ENCODE measurements at regions not wholly inside any gene's neighbourhood (a gene's known extent, or its start where the extent isn't known, plus 50 kb on each side); places are given as distances from the start of the nearest gene placed in this dataset.

GRCh38 chr3:6216135-6217026 is 644.5 kb upstream of the GRM7 start:
- Histone ChIP-seq H3K4me3 (ENCODE audit: low read depth in 1 of 2, low read length in 2 of 2) (no peak overlapping the region), H3K36me3 (ENCODE audit: control insufficient read depth in 1 of 2, insufficient read depth in 2 of 2, low read length in 2 of 2) (no peaks in the 10 kb centered on the region), H3K9me3 (ENCODE audit: control insufficient read depth in 1 of 2, low read length in 2 of 2) (no peaks in the 10 kb centered on the region)

GRCh38 chr3:6220447-6220846 is 640.5 kb upstream of the GRM7 start:
- Histone ChIP-seq H3K27me3 (ENCODE audit: low read depth, low read length) (no peaks in the 10 kb centered on the region), H3K9me3 (ENCODE audit: control insufficient read depth in 1 of 2, low read length in 2 of 2) (no peaks in the 10 kb centered on the region), H3K4me3 (ENCODE audit: low read depth in 1 of 2, low read length in 2 of 2) (no peak overlapping the region), H3K27ac (ENCODE audit: low read length) (no peak overlapping the region), H3K4me1 (ENCODE audit: control insufficient read depth in 1 of 2, insufficient read depth in 2 of 2, low read length in 2 of 2) (no peaks in the 10 kb centered on the region), H3K36me3 (ENCODE audit: control insufficient read depth in 1 of 2, insufficient read depth in 2 of 2, low read length in 2 of 2) (no peaks in the 10 kb centered on the region)

More at GRCh38 chr3:6216135-6217026, 644.5 kb upstream of the GRM7 start:
- no peaks in the 10 kb centered on the region for H3K4me1 ChIP-seq (ENCODE audit: control insufficient read depth in 1 of 2, insufficient read depth in 2 of 2, low read length in 2 of 2)
- H3K27ac ChIP-seq (ENCODE audit: low read length) = no peak overlapping the region
- no peaks in the 10 kb centered on the region for H3K27me3 ChIP-seq (ENCODE audit: low read depth, low read length)

GRCh38 chr3:6222069-6222468 is 638.8 kb upstream of the GRM7 start:
- H3K4me1 ChIP-seq (ENCODE audit: control insufficient read depth in 1 of 2, insufficient read depth in 2 of 2, low read length in 2 of 2) = no peaks in the 10 kb centered on the region
- H3K9me3 ChIP-seq (ENCODE audit: control insufficient read depth in 1 of 2, low read length in 2 of 2) = no peaks in the 10 kb centered on the region
- no peak overlapping the region for H3K4me3 ChIP-seq (ENCODE audit: low read depth in 1 of 2, low read length in 2 of 2)
- no peaks in the 10 kb centered on the region for H3K36me3 ChIP-seq (ENCODE audit: control insufficient read depth in 1 of 2, insufficient read depth in 2 of 2, low read length in 2 of 2)
- H3K27ac ChIP-seq (ENCODE audit: low read length) = no peak overlapping the region
- H3K27me3 ChIP-seq (ENCODE audit: low read depth, low read length) = no peaks in the 10 kb centered on the region

GRCh38 chr3:6223572-6223971 is 637.3 kb upstream of the GRM7 start:
- Histone ChIP-seq H3K9me3 (ENCODE audit: control insufficient read depth in 1 of 2, low read length in 2 of 2) (no peaks in the 10 kb centered on the region), H3K27ac (ENCODE audit: low read length) (no peak overlapping the region), H3K4me1 (ENCODE audit: control insufficient read depth in 1 of 2, insufficient read depth in 2 of 2, low read length in 2 of 2) (no peaks in the 10 kb centered on the region), H3K36me3 (ENCODE audit: control insufficient read depth in 1 of 2, insufficient read depth in 2 of 2, low read length in 2 of 2) (no peaks in the 10 kb centered on the region), H3K27me3 (ENCODE audit: low read depth, low read length) (no peaks in the 10 kb centered on the region), H3K4me3 (ENCODE audit: low read depth in 1 of 2, low read length in 2 of 2) (no peak overlapping the region)

- Histone ChIP-seq H3K27ac (ENCODE audit: low read length) (no peak overlapping the region), H3K27me3 (ENCODE audit: low read depth, low read length) (no peaks in the 10 kb centered on the region), H3K4me3 (ENCODE audit: low read depth in 1 of 2, low read length in 2 of 2) (no peak overlapping the region), H3K36me3 (ENCODE audit: control insufficient read depth in 1 of 2, insufficient read depth in 2 of 2, low read length in 2 of 2) (no peaks in the 10 kb centered on the region), H3K4me1 (ENCODE audit: control insufficient read depth in 1 of 2, insufficient read depth in 2 of 2, low read length in 2 of 2) (no peaks in the 10 kb centered on the region), H3K9me3 (ENCODE audit: control insufficient read depth in 1 of 2, low read length in 2 of 2) (no peaks in the 10 kb centered on the region)
Measured at GRCh38 chr3:6228958-6229683, 631.8 kb upstream of the GRM7 start.

GRCh38 chr3:6229778-6230410 is 631.0 kb upstream of the GRM7 start:
- H3K27ac ChIP-seq (ENCODE audit: low read length) = no peak overlapping the region
- H3K27me3 ChIP-seq (ENCODE audit: low read depth, low read length) = no peaks in the 10 kb centered on the region
- no peaks in the 10 kb centered on the region for H3K36me3 ChIP-seq (ENCODE audit: control insufficient read depth in 1 of 2, insufficient read depth in 2 of 2, low read length in 2 of 2)
- H3K9me3 ChIP-seq (ENCODE audit: control insufficient read depth in 1 of 2, low read length in 2 of 2) = no peaks in the 10 kb centered on the region
- H3K4me1 ChIP-seq (ENCODE audit: control insufficient read depth in 1 of 2, insufficient read depth in 2 of 2, low read length in 2 of 2) = no peaks in the 10 kb centered on the region
- no peak overlapping the region for H3K4me3 ChIP-seq (ENCODE audit: low read depth in 1 of 2, low read length in 2 of 2)

- H3K36me3 ChIP-seq (ENCODE audit: control insufficient read depth in 1 of 2, insufficient read depth in 2 of 2, low read length in 2 of 2) = no peaks in the 10 kb centered on the region
- H3K27me3 ChIP-seq (ENCODE audit: low read depth, low read length) = no peaks in the 10 kb centered on the region
- no peaks in the 10 kb centered on the region for H3K9me3 ChIP-seq (ENCODE audit: control insufficient read depth in 1 of 2, low read length in 2 of 2)
- H3K27ac ChIP-seq (ENCODE audit: low read length) = no peak overlapping the region
- H3K4me1 ChIP-seq (ENCODE audit: control insufficient read depth in 1 of 2, insufficient read depth in 2 of 2, low read length in 2 of 2) = no peaks in the 10 kb centered on the region
- no peak overlapping the region for H3K4me3 ChIP-seq (ENCODE audit: low read depth in 1 of 2, low read length in 2 of 2)
Measured at GRCh38 chr3:6242104-6242503, 618.8 kb upstream of the GRM7 start.

- H3K27ac ChIP-seq (ENCODE audit: low read length) = no peak overlapping the region
- H3K36me3 ChIP-seq (ENCODE audit: control insufficient read depth in 1 of 2, insufficient read depth in 2 of 2, low read length in 2 of 2) = no peaks in the 10 kb centered on the region
Measured at GRCh38 chr3:6248528-6248927, 612.4 kb upstream of the GRM7 start.

GRCh38 chr3:6249679-6250078 is 611.2 kb upstream of the GRM7 start:
- no peaks in the 10 kb centered on the region for H3K4me1 ChIP-seq (ENCODE audit: control insufficient read depth in 1 of 2, insufficient read depth in 2 of 2, low read length in 2 of 2)
- H3K36me3 ChIP-seq (ENCODE audit: control insufficient read depth in 1 of 2, insufficient read depth in 2 of 2, low read length in 2 of 2) = no peaks in the 10 kb centered on the region
- H3K27me3 ChIP-seq (ENCODE audit: low read depth, low read length) = no peaks in the 10 kb centered on the region
- H3K27ac ChIP-seq (ENCODE audit: low read length) = no peak overlapping the region
- no peak overlapping the region for H3K4me3 ChIP-seq (ENCODE audit: low read depth in 1 of 2, low read length in 2 of 2)
- peaks cover 0 to 4% of the 10 kb centered on the region in 2 donors for H3K9me3 ChIP-seq (ENCODE audit: control insufficient read depth in 1 of 2, low read length in 2 of 2)

More at GRCh38 chr3:6248528-6248927, 612.4 kb upstream of the GRM7 start:
- Histone ChIP-seq H3K27me3 (ENCODE audit: low read depth, low read length) (no peaks in the 10 kb centered on the region), H3K4me1 (ENCODE audit: control insufficient read depth in 1 of 2, insufficient read depth in 2 of 2, low read length in 2 of 2) (no peaks in the 10 kb centered on the region), H3K9me3 (ENCODE audit: control insufficient read depth in 1 of 2, low read length in 2 of 2) (no peaks in the 10 kb centered on the region), H3K4me3 (ENCODE audit: low read depth in 1 of 2, low read length in 2 of 2) (no peak overlapping the region)

GRCh38 chr3:6250167-6250566 is 610.7 kb upstream of the GRM7 start:
- peaks cover 0 to 6% of the 10 kb centered on the region in 2 donors for H3K9me3 ChIP-seq (ENCODE audit: control insufficient read depth in 1 of 2, low read length in 2 of 2)
- no peaks in the 10 kb centered on the region for H3K27me3 ChIP-seq (ENCODE audit: low read depth, low read length)
- H3K4me3 ChIP-seq (ENCODE audit: low read depth in 1 of 2, low read length in 2 of 2) = no peak overlapping the region
- H3K27ac ChIP-seq (ENCODE audit: low read length) = no peak overlapping the region
- H3K4me1 ChIP-seq (ENCODE audit: control insufficient read depth in 1 of 2, insufficient read depth in 2 of 2, low read length in 2 of 2) = no peaks in the 10 kb centered on the region
- H3K36me3 ChIP-seq (ENCODE audit: control insufficient read depth in 1 of 2, insufficient read depth in 2 of 2, low read length in 2 of 2) = no peaks in the 10 kb centered on the region
